Fibroblast of peridontal ligament (primary cell): ENCODE measurements at regions not wholly inside any gene's neighbourhood (a gene's known extent, or its start where the extent isn't known, plus 50 kb on each side); places are given as distances from the start of the nearest gene placed in this dataset.
"Not testable (repeated sequence)": the region's sequence is repeated elsewhere in the genome, so short reads cannot be mapped to it uniquely, and the experiment has no call there.

Experiments used
- DNase-seq: peaks from one replicate; pipeline ENCODE4 v3.0.0-alpha.2; 2010; ENCODE audit errors: extremely low read depth

DNA sequence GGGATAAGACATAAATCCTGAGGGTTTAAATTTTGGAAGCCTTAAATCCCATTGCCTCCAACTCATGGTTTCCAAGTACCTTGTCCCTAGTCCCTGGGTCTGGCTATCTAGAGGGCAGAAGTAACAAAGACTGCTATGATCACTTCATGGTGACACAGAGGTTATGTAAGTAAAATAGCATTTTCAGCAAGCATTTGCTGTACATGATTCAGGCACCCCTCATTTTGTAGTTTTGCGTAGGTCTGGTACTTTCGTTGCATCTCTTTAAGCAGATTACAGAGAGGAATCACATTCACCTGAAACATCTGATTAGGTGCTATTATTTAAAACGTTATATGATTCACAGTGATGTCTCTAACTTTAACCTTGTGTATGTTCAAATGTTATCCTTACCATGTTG lies 480.1 kb downstream of the XIRP2 start:
- no peak for DNase-seq

GRCh38 chr2:167365216-167365615 lies 476.9 kb downstream of the XIRP2 start:
- no peak for DNase-seq

- DNase-seq, result no peak
These were observed 473.1 kb downstream of the XIRP2 start for GRCh38 chr2:167361426-167361825.

- peak; percentile 68 for DNase-seq
These were observed 467.5 kb downstream of the XIRP2 start for GRCh38 chr2:167355821-167356220.

DNA sequence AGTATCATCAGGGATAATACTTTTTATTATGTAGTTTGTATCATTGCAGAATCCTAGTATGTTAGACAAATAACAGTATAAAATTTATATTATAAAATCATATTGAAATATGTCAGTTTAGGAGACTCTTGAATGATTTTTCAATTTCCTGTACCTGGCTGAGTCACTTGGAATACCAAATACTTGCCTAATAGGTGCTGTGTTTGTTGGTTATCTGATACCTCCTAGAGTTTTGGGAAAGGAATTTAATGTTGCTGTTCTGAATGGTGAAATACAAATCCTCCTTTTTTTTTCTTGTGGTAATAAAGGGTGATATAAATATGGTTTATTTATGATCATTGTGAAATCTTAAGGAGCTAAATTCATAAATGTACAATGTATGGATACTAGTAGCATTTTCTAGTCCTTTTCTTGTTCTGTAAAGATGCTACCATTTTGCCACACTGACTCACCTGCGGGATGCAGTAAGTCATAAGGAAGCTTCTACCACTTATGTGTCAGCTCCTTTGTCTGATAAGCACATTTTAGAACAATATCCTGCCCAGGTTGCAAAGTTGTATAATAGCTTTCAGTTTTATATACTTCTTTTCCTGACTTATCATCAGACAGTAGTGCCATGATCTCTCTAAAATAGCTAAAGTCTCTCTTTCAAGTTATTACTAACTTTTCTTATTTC lies 465.5 kb downstream of the XIRP2 start:
- no peak for DNase-seq

GRCh38 chr2:167345559-167345958 lies 457.3 kb downstream of the XIRP2 start:
- no peak for DNase-seq

GRCh38 chr2:167342769-167343168 lies 454.5 kb downstream of the XIRP2 start:
- DNase-seq, result peak; percentile 4

- DNase-seq, result no peak
These were observed 452.0 kb downstream of the XIRP2 start for GRCh38 chr2:167340322-167340721.

- DNase-seq, result no peak
These were observed 447.9 kb downstream of the XIRP2 start for GRCh38 chr2:167336213-167336612.

DNA sequence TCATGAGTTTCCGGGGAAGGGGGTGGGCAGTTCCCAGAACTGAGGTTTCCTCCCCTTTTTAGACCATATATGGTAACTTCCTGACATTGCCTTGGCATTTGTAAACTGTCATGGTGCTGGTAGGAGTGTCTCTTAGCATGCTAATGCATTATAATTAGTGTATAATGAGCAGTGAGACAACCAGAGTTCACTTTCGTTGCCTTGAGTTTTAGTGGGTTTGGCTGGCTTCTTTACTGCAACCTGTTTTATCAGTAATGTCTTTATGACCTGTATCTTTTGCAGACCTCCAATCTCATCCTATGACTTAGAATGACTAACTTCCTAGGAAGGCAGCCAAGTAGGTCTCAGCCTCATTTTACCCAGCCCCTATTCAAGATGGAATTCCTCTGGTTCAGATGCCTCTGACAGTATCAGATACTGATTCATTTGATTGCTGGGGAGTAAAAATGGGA lies 447.3 kb downstream of the XIRP2 start:
- DNase-seq, result peak; percentile 2

DNA sequence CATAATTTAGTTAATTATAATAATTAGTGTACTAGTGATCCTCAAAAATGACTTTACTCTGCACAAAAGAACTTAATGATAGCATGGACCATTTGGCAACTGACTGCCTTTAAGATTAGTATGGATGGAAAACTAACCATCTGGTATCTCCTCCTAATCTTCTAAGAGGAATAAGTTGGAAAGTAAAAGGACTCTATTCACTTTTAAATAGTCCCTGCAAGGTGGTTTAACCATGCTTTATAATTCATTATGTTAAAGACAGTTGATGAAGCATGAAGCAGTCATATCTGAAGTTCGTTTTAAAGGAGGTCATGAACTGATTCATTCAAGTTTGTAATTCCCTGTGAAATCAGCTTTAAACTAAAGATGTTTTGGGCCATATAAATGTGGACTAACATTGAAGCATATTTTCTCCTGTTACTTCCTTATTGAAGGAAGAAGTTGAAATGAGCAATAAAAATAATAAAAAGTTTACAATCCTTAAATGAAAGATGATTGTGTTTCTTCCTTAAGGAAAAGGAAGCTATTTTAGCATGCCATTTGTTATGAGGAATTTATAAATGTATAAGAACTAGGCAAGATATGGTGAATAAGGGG lies 446.0 kb downstream of the XIRP2 start:
- no peak for DNase-seq

DNA sequence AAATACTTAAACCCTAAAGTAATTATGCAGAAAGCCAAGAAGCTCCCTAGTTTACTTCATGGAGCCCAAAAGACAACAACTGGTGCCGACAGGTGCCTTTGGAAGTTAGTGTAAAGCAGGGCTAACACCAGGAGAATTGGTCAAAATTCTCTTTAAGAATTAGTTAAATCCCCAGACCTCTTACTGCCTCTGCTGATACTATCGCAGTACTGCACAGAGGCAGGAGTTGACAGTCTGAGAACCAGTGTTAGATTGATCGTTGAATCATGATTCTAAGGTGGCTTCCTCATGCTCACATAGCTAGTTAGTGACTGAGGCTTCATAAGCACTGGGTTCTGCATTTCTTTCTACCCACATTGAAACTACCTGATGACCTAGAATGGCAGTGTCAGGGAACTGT lies 445.0 kb downstream of the XIRP2 start:
- no peak for DNase-seq

DNA sequence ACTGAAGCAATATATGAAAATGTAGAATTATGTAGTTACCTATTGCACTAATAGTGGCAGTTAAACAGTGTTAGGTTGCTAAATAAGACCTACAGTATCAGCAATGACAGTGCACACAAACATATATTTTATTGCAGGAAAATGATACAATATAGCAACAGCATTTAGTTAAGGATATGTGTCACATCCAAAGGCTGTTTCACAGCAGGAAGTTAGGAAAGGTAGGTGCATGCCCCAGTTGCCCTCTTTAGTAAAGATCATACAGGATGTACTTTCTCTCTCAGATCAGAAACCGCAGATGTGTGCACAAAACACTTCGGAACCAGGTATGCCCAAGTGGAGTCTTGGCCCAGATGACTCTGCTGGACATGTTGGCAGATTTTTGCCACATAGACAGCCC lies 444.1 kb downstream of the XIRP2 start:
- no peak for DNase-seq

GRCh38 chr2:167331636-167332232 lies 443.5 kb downstream of the XIRP2 start:
- DNase-seq, result no peak

- DNase-seq, result not testable (repeated sequence)
These were observed 440.5 kb downstream of the XIRP2 start for GRCh38 chr2:167328808-167329207.

DNA sequence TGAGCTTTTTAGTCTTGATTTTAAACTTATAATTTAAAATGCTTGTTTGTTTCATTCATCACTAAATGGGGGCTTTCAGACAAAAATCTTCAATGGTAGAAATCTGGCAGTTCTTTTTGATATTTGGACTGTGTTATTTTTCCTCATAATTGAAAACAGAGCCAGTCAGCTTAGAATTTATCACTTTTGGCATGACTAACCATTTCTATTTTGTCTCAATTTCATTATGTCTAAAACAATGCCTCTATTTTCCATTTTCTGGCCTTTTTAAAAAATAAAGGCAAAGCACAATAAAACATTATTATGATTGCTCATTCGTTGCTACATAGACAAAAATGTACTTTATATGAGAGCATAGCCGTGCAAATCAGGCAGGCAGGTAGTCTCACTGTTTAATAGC lies 434.5 kb downstream of the XIRP2 start:
- DNase-seq, result no peak

DNA sequence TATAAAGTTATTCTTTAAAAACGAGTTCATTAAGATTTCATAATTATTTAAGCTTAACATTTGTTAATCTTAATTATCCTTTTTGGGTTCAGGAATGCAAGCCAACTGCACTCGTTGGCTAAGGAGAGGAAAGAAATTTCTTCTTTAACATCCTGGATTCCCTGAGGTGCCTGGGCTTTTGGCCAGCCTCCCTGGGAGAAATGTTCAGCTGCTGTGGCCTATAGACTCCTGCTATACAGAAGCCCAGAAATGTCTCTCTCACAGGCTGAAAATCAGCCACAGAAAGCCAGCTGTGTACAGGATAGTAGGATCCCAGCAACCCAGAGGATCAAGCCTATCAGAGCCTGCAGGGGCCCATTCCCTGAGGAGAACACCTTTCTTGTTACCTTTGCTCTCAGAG lies 430.3 kb downstream of the XIRP2 start:
- no peak for DNase-seq

- DNase-seq, result no peak
These were observed 422.2 kb downstream of the XIRP2 start for GRCh38 chr2:167310442-167310841.
